ENCODE measurements at regions not wholly inside any gene's neighbourhood (a gene's known extent, or its start where the extent isn't known, plus 50 kb on each side); places are given as distances from the start of the nearest gene placed in this dataset.

DNA sequence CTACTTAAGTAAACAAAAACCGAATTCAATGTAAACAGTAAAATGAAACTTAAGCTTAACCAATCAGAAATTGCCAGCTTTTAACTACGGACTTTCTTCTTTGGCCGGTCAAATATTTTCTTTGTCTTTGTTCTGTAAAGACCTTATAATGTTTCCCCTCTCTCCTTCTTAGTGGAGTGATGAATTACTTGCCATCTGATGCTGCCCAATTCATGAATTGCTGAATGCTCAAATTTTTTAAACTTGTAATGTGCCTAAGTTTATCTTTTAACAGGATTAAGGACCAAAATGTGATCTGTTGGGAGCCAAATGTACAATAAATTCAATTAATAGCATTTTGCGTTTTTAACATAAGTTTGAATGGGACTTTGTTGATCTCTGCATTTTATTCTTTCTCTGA is 345.8 kb upstream of the CBLB start:
- peaks cover 13% of the 10 kb centered on the region for H3K4me1 Mint-ChIP-seq
- H3K27ac Mint-ChIP-seq = no peak overlapping the region
- TF ChIP-seq, protein P1, sequence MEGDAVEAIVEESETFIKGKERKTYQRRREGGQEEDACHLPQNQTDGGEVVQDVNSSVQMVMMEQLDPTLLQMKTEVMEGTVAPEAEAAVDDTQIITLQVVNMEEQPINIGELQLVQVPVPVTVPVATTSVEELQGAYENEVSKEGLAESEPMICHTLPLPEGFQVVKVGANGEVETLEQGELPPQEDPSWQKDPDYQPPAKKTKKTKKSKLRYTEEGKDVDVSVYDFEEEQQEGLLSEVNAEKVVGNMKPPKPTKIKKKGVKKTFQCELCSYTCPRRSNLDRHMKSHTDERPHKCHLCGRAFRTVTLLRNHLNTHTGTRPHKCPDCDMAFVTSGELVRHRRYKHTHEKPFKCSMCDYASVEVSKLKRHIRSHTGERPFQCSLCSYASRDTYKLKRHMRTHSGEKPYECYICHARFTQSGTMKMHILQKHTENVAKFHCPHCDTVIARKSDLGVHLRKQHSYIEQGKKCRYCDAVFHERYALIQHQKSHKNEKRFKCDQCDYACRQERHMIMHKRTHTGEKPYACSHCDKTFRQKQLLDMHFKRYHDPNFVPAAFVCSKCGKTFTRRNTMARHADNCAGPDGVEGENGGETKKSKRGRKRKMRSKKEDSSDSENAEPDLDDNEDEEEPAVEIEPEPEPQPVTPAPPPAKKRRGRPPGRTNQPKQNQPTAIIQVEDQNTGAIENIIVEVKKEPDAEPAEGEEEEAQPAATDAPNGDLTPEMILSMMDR (IDR thresholded peaks at IDR 0.05; ENCODE audit: unreplicated experiment in 3 of 3) = no peak
- H3K9me3 Mint-ChIP-seq = peaks cover 21% of the 10 kb centered on the region
- no peak overlapping the region for H3K4me3 Mint-ChIP-seq
- no peaks in the 10 kb centered on the region for H3K27me3 Mint-ChIP-seq (ENCODE audit: low read depth)
- H3K36me3 Mint-ChIP-seq (ENCODE audit: low read depth) = no peaks in the 10 kb centered on the region

DNA sequence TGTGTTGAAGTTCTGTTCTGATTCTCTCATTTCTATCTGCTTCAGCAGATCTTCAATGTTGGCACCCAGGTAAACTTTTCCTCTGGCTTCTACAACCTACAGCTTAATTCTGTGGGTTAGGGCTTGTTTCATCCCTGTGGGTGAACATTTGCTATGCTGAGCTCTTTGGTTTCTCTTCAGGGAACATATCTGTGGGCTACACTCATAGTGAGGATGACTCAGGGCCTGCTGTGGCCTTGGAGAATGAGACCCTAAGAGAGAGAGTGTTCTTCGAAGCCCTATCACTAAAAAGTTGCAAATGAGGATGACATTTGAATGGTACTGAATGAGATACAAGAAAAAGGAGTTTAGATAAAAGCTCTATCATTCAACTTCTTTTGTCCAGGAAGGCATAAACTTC is 346.2 kb upstream of the CBLB start:
- Mint-ChIP-seq H3K27ac (no peak overlapping the region), H3K27me3 (ENCODE audit: low read depth) (no peaks in the 10 kb centered on the region), H3K4me1 (peaks cover 13% of the 10 kb centered on the region), H3K9me3 (peaks cover 24% of the 10 kb centered on the region), H3K36me3 (ENCODE audit: low read depth) (peaks cover 2% of the 10 kb centered on the region), H3K4me3 (no peak overlapping the region)
- TF ChIP-seq, protein P1 (IDR thresholded peaks at IDR 0.05; ENCODE audit: unreplicated experiment in 3 of 3) = no peak

DNA sequence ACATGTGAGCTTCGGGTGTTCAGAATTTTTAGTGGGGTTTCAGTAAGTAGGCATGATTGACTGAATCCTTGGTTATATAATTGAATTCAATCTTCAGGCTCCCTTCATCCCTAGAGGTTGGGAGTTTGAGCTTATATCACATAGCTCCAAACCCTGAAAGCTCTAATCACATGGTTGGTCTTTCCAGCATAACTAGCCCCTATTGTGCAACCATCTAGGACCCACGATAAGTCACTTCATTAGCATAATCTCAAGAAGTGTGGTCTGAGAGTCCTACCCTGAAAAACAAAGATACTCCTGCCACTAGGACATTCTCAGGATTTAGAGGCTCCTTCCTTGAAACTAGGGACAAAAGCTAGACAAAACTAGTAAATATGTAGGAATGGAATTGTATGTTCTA is 348.9 kb upstream of the CBLB start:
- Mint-ChIP-seq H3K9me3 (peaks cover 48% of the 10 kb centered on the region), H3K4me1 (no peaks in the 10 kb centered on the region), H3K4me3 (no peak overlapping the region)

DNA sequence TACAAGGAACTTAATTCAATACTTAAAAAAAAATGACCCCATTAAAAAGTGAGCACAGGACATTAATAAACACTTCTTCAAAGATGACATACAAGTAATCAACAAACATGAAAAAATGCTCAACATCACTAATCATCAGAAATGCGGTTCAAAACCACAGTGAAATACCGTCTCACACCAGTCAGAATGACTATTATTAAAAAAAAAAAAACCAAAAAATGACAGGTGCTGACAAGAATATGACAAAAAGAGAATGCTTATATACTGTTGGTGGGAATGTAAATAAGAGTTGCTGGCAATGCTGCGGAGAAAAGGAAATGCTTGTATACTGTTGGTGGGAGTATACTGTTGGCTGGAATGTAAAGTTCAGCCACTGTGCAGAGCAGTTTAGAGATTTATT is 358.3 kb upstream of the CBLB start:
- Mint-ChIP-seq H3K4me1 (no peaks in the 10 kb centered on the region), H3K9me3 (peaks cover 35% of the 10 kb centered on the region), H3K27me3 (ENCODE audit: low read depth) (no peaks in the 10 kb centered on the region), H3K27ac (no peak overlapping the region), H3K36me3 (ENCODE audit: low read depth) (no peaks in the 10 kb centered on the region), H3K4me3 (no peak overlapping the region)
- TF ChIP-seq, protein P1 (IDR thresholded peaks at IDR 0.05; ENCODE audit: unreplicated experiment in 3 of 3) = no peak

More for the DNA sequence above, 348.9 kb upstream of the CBLB start:
- Mint-ChIP-seq H3K27ac (no peak overlapping the region), H3K36me3 (ENCODE audit: low read depth) (peaks cover 4% of the 10 kb centered on the region), H3K27me3 (ENCODE audit: low read depth) (no peaks in the 10 kb centered on the region)
- TF ChIP-seq, protein P1 (IDR thresholded peaks at IDR 0.05; ENCODE audit: unreplicated experiment in 3 of 3) = no peak

DNA sequence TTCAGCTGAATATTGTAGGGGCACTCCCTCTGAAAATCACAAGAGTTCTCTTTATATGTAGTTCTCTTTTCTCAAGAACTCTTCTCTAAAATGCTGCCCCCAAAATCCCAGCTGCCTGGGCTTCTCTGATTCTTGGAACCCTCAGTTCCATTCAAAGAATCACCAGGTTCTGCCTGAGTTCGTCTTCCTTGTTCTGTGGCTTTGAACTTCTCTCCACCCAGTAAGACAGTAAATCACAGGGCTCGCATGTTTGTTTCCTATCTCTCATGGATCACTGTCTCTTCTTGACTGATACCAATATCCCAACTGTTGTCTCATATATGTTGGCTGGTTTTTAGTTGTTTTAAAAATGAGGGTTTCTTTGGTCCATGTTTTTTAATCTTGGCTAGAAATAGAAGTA is 359.5 kb upstream of the CBLB start:
- Mint-ChIP-seq H3K4me1 (no peaks in the 10 kb centered on the region), H3K27me3 (ENCODE audit: low read depth) (no peaks in the 10 kb centered on the region), H3K36me3 (ENCODE audit: low read depth) (no peaks in the 10 kb centered on the region)

More for the DNA sequence above, 359.5 kb upstream of the CBLB start:
- peaks cover 24% of the 10 kb centered on the region for H3K9me3 Mint-ChIP-seq
- TF ChIP-seq, protein P1 (IDR thresholded peaks at IDR 0.05; ENCODE audit: unreplicated experiment in 3 of 3) = no peak
- H3K4me3 Mint-ChIP-seq = no peak overlapping the region
- H3K27ac Mint-ChIP-seq = no peak overlapping the region
